ENCODE measurements at regions not wholly inside any gene's neighbourhood (a gene's known extent, or its start where the extent isn't known, plus 50 kb on each side); places are given as distances from the start of the nearest gene placed in this dataset.
A peak's percentile ranks its signal among the peaks of the same experiment; 100 is the strongest.

GRCh38 chr20:58139849-58140786, 88.3 kb downstream of the ANKRD60 start:
- Histone ChIP-seq H2AFZ (ENCODE audit: low read length) (no peak overlapping the region), H3K4me1 (replicated peaks in 1 of 4; ENCODE audit: control insufficient read depth in 3 of 4, insufficient read depth in 4 of 4, low read length in 3 of 4) (peaks cover 0 to 4% (median 2%) of the 10 kb centered on the region in 4 experiments; a peak in 5 of 7 replicates), H2AK5ac (ENCODE audit: low read depth, low read length) (no peak overlapping the region), H3K9me3 (ENCODE audit: insufficient read depth in 2 of 2, low read depth in 1 of 2, low read length in 1 of 2) (no peaks in the 10 kb centered on the region), H3K27me3 (replicated peaks in 1 of 4; ENCODE audit: control insufficient read depth in 3 of 4, extremely low read depth in 1 of 4, insufficient read depth in 3 of 4, low read length in 3 of 4) (no peaks in the 10 kb centered on the region; a peak in 2 of 7 replicates), H2BK15ac (ENCODE audit: low read length) (no peak overlapping the region), H3K4me2 (ENCODE audit: insufficient read depth in 1 of 2, low read depth in 2 of 2, low read length in 2 of 2) (no peak overlapping the region), H4K20me1 (replicated peaks in 1 of 2; ENCODE audit: control insufficient read depth in 1 of 2, insufficient read depth in 2 of 2, low read length in 2 of 2) (no peaks in the 10 kb centered on the region), H3K9ac (replicated peaks in 1 of 4; ENCODE audit: extremely low read depth in 1 of 4, low read depth in 3 of 4, low read length in 3 of 4) (no peak overlapping the region), H2BK12ac (ENCODE audit: low read depth, low read length) (no peak overlapping the region), H3K56ac (replicated peaks; ENCODE audit: insufficient read length, low read depth, low read length) (no peak overlapping the region), H3K23ac (ENCODE audit: insufficient read length) (no peak overlapping the region), H4K91ac (replicated peaks; ENCODE audit: insufficient read length, low read length) (no peak overlapping the region), H3K23me2 (ENCODE audit: low read depth, low read length) (no peaks in the 10 kb centered on the region; the same call in 1 of the 2 replicates), H2BK5ac (ENCODE audit: low read depth, low read length) (no peak overlapping the region), H3K79me2 (ENCODE audit: control insufficient read depth in 1 of 2, insufficient read depth in 2 of 2, low read length in 2 of 2) (no peaks in the 10 kb centered on the region), H3K4me3 (ENCODE audit: extremely low read depth in 1 of 4, insufficient read depth in 2 of 4, low read depth in 3 of 4, low read length in 4 of 4) (no peak overlapping the region), H4K8ac (ENCODE audit: extremely low read depth, insufficient read depth, low read length) (no peak overlapping the region), H2BK120ac (replicated peaks; ENCODE audit: low read depth, low read length) (no peak overlapping the region), H3K18ac (ENCODE audit: extremely low read depth, low read length) (no peak overlapping the region), H3K79me1 (ENCODE audit: low read depth, low read length) (no peaks in the 10 kb centered on the region), H3K14ac (ENCODE audit: insufficient read length) (no peak overlapping the region), H4K5ac (ENCODE audit: insufficient read length, low read depth, low read length) (no peak overlapping the region), H2BK20ac (ENCODE audit: low read length) (no peak overlapping the region), H3K27ac (ENCODE audit: low read depth, low read length) (no peak overlapping the region), H3K4ac (replicated peaks; ENCODE audit: insufficient read length, low read depth, low read length) (no peak overlapping the region), H3K36me3 (ENCODE audit: control insufficient read depth in 2 of 4, insufficient read depth in 4 of 4, low read length in 3 of 4) (no peaks in the 10 kb centered on the region)
- ChIA-PET CTCF (ENCODE audit: partially characterized antibody) (interaction anchor here (1.1 kb wide), 1 partner anchor 53 kb away, joined by 4 read pairs; no protein-coding TSS in a partner anchor), POLR2A (ENCODE audit: partially characterized antibody) (no interaction called here)
- peak in 1 of 2 experiments; percentile 32 for DNase-seq (ENCODE audit: low read depth in 1 of 2, low spot score in 2 of 2)
- FAIRE-seq: no peak
- 85% methylated on average over 16 of the region's 19 CpGs; no CpG with 5 or more reads in 1 of the 2 experiments for WGBS, 2 experiments (ENCODE audit: extremely low coverage in 1 of 2, insufficient coverage in 1 of 2, insufficient read length in 1 of 2, insufficient replicate concordance in 2 of 2, low coverage in 1 of 2, low lambda C conversion rate in 2 of 2, missing lambda C conversion rate in 1 of 2)
- TF ChIP-seq HDAC6 (IDR thresholded peaks at IDR 0.05; ENCODE audit: low read depth, low read length) (no peak), NANOG (IDR thresholded peaks at IDR 0.05; ENCODE audit: insufficient read depth, low read depth, low read length, poor library complexity, severe bottlenecking) (no peak), ZNF274 (IDR thresholded peaks at IDR 0.05; ENCODE audit: borderline replicate concordance, extremely low read depth, low read length) (no peak), GABPA (IDR thresholded peaks at IDR 0.05; ENCODE audit: borderline replicate concordance, insufficient read depth, low read length) (no peak), RBBP5 (IDR thresholded peaks at IDR 0.05; ENCODE audit: borderline replicate concordance, low read depth, low read length) (no peak), EP300 (IDR thresholded peaks at IDR 0.05; ENCODE audit: borderline replicate concordance in 1 of 2, low read depth in 2 of 2, low read length in 2 of 2) (no peak), SRF (IDR thresholded peaks at IDR 0.05; ENCODE audit: low read depth, low read length) (no peak), BACH1 (IDR thresholded peaks at IDR 0.05; ENCODE audit: low read length) (no peak), TAF7 (optimal IDR thresholded peaks at IDR 0.05; ENCODE audit: borderline replicate concordance, low read depth, low read length) (no peak), EGR1 (IDR thresholded peaks at IDR 0.05; ENCODE audit: borderline replicate concordance, low read depth, low read length) (no peak), KDM5A (IDR thresholded peaks at IDR 0.05; ENCODE audit: low read length) (no peak), SP4 (IDR thresholded peaks at IDR 0.05; ENCODE audit: low read length) (no peak), TCF12 (IDR thresholded peaks at IDR 0.05; ENCODE audit: low read depth, low read length) (no peak)

Data from H1 (cell line).